Left ventricle myocardium inferior (tissue), 1 donor: ENCODE measurements at regions not wholly inside any gene's neighbourhood (a gene's known extent, or its start where the extent isn't known, plus 50 kb on each side); places are given as distances from the start of the nearest gene placed in this dataset.
A peak's percentile ranks its signal among the peaks of the same experiment; 100 is the strongest.
"Not testable (repeated sequence)": the region's sequence is repeated elsewhere in the genome, so short reads cannot be mapped to it uniquely, and the experiment has no call there.

Experiments
- DNase-seq: peaks from one replicate; pipeline ENCODE4 v3.0.0-alpha.2; 2020
- H3K27ac ChIP-seq: fragments of 200-600 bp; replicated peaks from 2 replicates; pipeline ENCODE4 v1.8.0; 2021
- H3K27me3 ChIP-seq: fragments of 200-600 bp; 2 replicates; pipeline ENCODE4 v1.8.0; 2021; ENCODE audit warnings: low read depth
- H3K36me3 ChIP-seq: fragments of 200-600 bp; 2 replicates; pipeline ENCODE4 v1.8.0; 2021
- H3K4me1 ChIP-seq: fragments of 200-600 bp; 2 replicates; pipeline ENCODE4 v1.8.0; 2021
- H3K4me3 ChIP-seq: fragments of 200-600 bp; 2 replicates; pipeline ENCODE4 v1.8.0; 2021; ENCODE audit warnings: mild to moderate bottlenecking, moderate library complexity
- H3K9me3 ChIP-seq: fragments of 200-600 bp; replicated peaks from 2 replicates; pipeline ENCODE4 v1.8.0; 2021
- intact Hi-C: fragments of 100-400 bp; cut with micrococcal nuclease; formaldehyde crosslinking; loops from one replicate; pipeline ENCODE4 v1.11.0; 2022
- TF ChIP-seq, protein P1 (sequence below): fragments of 200-600 bp; IDR thresholded peaks from 2 replicates; pipeline ENCODE4 v1.8.0; 2021; ENCODE audit warnings: antibody characterized with exemption, mild to moderate bottlenecking, borderline replicate concordance
- donor health status: DM: no; HTN: yes; CAD: no; lungs with severe emphysema.

DNA sequence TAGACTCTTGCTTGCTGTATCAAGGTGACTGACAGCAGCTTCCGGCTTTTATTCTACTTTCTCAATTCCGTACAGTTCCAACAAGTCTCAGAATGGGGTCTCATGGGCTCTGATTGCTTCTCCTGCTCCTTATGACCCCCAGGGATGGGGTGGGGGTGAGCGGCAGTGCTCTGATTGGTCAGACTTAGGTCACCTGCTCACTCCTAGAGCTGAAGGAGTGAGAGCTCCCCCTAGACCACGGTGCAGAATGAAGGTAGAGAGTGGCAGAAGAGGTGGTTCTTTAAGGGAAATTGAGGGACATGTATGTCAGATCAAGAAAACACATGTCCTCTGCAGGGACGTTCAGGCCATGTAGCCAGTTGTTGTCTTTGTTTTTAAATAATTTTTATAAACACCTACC is 115.2 kb downstream of the C9orf152 start:
- Histone ChIP-seq H3K27ac (no peak overlapping the region), H3K9me3 (no peaks in the 10 kb centered on the region), H3K36me3 (no peaks in the 10 kb centered on the region), H3K4me1 (peaks cover 80% of the 10 kb centered on the region), H3K27me3 (no peaks in the 10 kb centered on the region), H3K4me3 (no peak overlapping the region)
- no peak for DNase-seq
- intact Hi-C loops: no loop called here
- TF ChIP-seq, protein P1, sequence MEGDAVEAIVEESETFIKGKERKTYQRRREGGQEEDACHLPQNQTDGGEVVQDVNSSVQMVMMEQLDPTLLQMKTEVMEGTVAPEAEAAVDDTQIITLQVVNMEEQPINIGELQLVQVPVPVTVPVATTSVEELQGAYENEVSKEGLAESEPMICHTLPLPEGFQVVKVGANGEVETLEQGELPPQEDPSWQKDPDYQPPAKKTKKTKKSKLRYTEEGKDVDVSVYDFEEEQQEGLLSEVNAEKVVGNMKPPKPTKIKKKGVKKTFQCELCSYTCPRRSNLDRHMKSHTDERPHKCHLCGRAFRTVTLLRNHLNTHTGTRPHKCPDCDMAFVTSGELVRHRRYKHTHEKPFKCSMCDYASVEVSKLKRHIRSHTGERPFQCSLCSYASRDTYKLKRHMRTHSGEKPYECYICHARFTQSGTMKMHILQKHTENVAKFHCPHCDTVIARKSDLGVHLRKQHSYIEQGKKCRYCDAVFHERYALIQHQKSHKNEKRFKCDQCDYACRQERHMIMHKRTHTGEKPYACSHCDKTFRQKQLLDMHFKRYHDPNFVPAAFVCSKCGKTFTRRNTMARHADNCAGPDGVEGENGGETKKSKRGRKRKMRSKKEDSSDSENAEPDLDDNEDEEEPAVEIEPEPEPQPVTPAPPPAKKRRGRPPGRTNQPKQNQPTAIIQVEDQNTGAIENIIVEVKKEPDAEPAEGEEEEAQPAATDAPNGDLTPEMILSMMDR: no peak

DNA sequence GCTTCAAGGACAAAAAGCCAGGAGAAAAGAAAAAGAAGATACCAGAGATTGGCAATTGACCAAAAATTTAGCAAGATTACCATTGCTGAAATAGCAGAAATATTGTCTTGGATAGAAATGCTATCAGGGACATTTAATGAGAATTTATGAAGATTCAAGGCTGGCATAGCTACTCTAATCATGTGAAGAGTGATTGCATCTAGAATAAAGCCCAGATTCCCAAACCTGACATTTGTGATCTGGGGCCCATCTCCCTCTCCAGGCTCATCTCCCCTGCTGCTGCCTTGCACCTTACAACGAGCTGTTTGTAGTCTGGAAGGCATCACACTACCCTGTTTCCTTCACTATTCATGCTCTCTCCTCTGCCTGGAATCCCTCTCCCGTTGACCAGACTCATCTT is 114.5 kb downstream of the C9orf152 start:
- no peaks in the 10 kb centered on the region for H3K27me3 ChIP-seq
- H3K27ac ChIP-seq: peak overlapping the region; percentile 12
- DNase-seq: no peak
- intact Hi-C loops: no loop called here
- H3K4me1 ChIP-seq: peaks cover 76% of the 10 kb centered on the region
- H3K36me3 ChIP-seq: no peaks in the 10 kb centered on the region
- TF ChIP-seq, protein P1: no peak
- no peaks in the 10 kb centered on the region for H3K9me3 ChIP-seq
- H3K4me3 ChIP-seq: no peak overlapping the region

DNA sequence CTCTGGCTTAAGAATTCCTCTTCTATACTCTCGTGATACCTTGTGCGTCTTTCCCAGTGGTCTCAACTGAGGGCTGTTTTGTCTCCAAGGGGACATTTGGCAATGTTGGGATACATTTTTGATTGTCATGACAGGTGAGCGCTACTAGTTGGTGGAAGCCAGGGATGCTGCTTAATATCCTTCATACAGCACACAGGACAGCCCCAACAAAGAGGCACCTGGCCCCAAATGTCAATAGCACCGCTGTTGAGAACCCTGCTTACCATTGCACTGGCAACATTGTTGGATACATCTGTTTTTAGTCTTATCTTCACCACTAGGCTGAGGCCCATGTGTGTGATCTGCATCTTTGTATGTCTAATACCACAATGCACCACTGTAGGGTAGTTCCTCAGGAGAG is 114.1 kb downstream of the C9orf152 start:
- Histone ChIP-seq H3K9me3 (no peaks in the 10 kb centered on the region), H3K36me3 (no peaks in the 10 kb centered on the region), H3K27ac (peak overlapping the region; percentile 12), H3K4me3 (no peak overlapping the region), H3K27me3 (no peaks in the 10 kb centered on the region), H3K4me1 (peaks cover 76% of the 10 kb centered on the region)
- TF ChIP-seq, protein P1: no peak
- intact Hi-C loops: no loop called here
- no peak for DNase-seq

DNA sequence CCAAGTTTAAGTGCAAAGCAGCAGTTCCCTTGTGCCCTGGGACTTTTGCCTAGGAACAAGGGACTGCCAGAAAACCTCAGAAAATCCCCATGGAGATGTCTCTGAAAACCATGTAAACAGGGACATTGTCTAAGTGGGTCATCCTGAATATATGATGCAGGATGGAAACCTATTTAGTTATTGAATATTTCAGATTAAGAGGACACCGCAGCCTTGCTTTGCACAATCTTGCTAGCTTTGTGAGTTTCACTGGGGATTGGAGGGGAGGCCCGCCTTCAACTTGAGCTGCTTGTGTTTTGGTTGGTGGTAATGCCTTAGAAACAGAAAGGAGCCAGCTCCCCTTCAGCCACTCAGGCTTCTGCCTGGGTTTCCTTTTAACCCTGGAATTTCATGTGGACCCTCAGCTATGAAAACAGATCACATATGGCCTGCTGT is 112.8 kb downstream of the C9orf152 start:
- H3K4me3 ChIP-seq: no peak overlapping the region
- H3K27ac ChIP-seq: peak overlapping the region; percentile 41
- H3K4me1 ChIP-seq: peaks cover 76% of the 10 kb centered on the region
- intact Hi-C loops: no loop called here
- no peaks in the 10 kb centered on the region for H3K9me3 ChIP-seq
- no peaks in the 10 kb centered on the region for H3K27me3 ChIP-seq
- DNase-seq: no peak
- TF ChIP-seq, protein P1: no peak
- H3K36me3 ChIP-seq: no peaks in the 10 kb centered on the region

DNA sequence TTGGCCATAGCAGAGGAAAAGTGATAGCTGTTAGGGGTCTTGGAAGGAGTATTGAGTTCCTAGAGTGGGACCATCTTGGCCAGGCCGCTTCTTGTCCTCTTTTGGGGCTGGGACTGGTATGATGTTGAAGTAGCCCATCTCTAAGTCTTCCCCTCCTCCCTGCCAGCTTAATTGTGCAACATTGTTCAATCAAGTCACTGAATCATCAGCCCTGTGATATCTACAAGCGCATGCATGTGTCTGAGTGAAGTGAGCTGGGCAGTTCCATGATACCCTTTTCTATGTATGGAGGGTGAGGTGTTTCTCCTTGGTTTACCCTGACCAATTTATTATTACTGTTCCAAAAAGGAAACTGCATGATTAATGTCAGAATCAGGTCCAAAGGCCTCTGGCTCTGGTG is 112.2 kb downstream of the C9orf152 start:
- intact Hi-C loops: no loop called here
- H3K36me3 ChIP-seq: no peaks in the 10 kb centered on the region
- no peak for DNase-seq
- TF ChIP-seq, protein P1: no peak
- H3K27ac ChIP-seq: no peak overlapping the region
- H3K4me1 ChIP-seq: peaks cover 76% of the 10 kb centered on the region
- no peaks in the 10 kb centered on the region for H3K9me3 ChIP-seq
- H3K4me3 ChIP-seq: no peak overlapping the region
- H3K27me3 ChIP-seq: no peaks in the 10 kb centered on the region

DNA sequence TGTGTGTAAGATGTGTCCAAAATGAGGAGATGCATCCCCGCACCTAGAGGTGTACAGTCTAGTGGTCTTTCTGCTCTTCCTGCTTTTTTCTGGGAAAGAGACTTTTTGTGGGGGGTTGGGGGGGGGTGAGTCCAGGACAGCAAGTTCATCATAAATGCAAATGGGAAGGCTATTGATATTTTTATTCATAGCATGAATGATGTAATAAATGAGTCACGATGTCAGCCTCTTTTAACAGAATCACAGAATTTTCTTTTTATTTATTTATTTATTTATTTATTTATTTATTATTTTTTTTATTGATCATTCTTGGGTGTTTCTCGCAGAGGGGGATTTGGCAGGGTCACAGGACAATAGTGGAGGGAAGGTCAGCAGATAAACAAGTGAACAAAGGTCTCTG is 111.3 kb downstream of the C9orf152 start:
- H3K4me3 ChIP-seq, H3K27ac ChIP-seq, intact Hi-C loops, H3K27me3 ChIP-seq, H3K36me3 ChIP-seq, H3K9me3 ChIP-seq, DNase-seq: not testable (repeated sequence)
- peaks cover 82% of the 10 kb centered on the region for H3K4me1 ChIP-seq
